GM12878 (cell line): ENCODE measurements at regions not wholly inside any gene's neighbourhood (a gene's known extent, or its start where the extent isn't known, plus 50 kb on each side); places are given as distances from the start of the nearest gene placed in this dataset.

Experiments
- ATAC-seq: fragments of 200-7000 bp; cut with Tn5 transposase; 3 replicates; pipeline ENCODE4 v1.9.1; 2020; ENCODE audit warnings: mild to moderate bottlenecking, moderate library complexity
- BruUV-seq: library from RNA; stranded (reverse); fragments of 400-500 nt; replicated peaks from 2 replicates; lab custom pipeline; 2021; lab: Mats Ljungman, UMichigan
- CTCF ChIA-PET: fragments of 300-600 bp; sonication (Branson Sonifier 250); formaldehyde crosslinking; extraction: SDS; loops from one replicate; lab custom pipeline; 2021; ENCODE audit warnings: inconsistent platforms; lab: Yijun Ruan, JAX
- POLR2A ChIA-PET: fragments of 350-600 bp; formaldehyde crosslinking; extraction: SDS; loops from one replicate; lab custom pipeline; 2021; ENCODE audit warnings: inconsistent platforms; lab: Charles Lee
- RAD21 ChIA-PET: fragments of 300-600 bp; sonication (Branson Sonifier 250); formaldehyde crosslinking; loops from one replicate; lab custom pipeline; 2023; ENCODE audit warnings: antibody characterized with exemption; ENCODE audit not compliant: unreplicated experiment; lab: Charles Lee
- SMC1A ChIA-PET: fragments of 300-600 bp; sonication (Branson Sonifier 250); formaldehyde crosslinking; loops from one replicate; lab custom pipeline; 2023; ENCODE audit not compliant: unreplicated experiment, uncharacterized antibody; lab: Charles Lee
- DNase-seq: peaks from one replicate; pipeline ENCODE4 v3.0.0-alpha.2; 2011; ENCODE audit warnings: low read depth, low spot score
- FAIRE-seq: peaks from 3 replicates; lab custom pipeline; 2011; peaks lifted over from hg19 to GRCh38; lab: Jason Lieb, UNC
- H2AFZ ChIP-seq: 2 replicates; pipeline ENCODE4 v1.6.0; 2011; ENCODE audit warnings: low read depth, low read length, control low read depth; ENCODE audit not compliant: control insufficient read depth
- H3K27ac ChIP-seq: 2 replicates; pipeline ENCODE4 v1.5.1; 2011; ENCODE audit warnings: control low read depth; ENCODE audit not compliant: control insufficient read depth, insufficient read depth
- H3K27me3 ChIP-seq, 2 experiments: replicated peaks in 1 of 2; 2 replicates each; pipeline versions ENCODE4 v1.6.0 to v1.6.1; 2011; ENCODE audit warnings: low read length in 1 of 2; ENCODE audit not compliant: control insufficient read depth in 2 of 2, insufficient read depth in 2 of 2
- H3K36me3 ChIP-seq, 2 experiments: 2 replicates each; pipeline ENCODE4 v1.5.1; 2011; ENCODE audit warnings: low read length in 1 of 2; ENCODE audit not compliant: control insufficient read depth in 2 of 2, insufficient read depth in 2 of 2
- H3K4me1 ChIP-seq: 2 replicates; pipeline ENCODE4 v1.6.1; 2011; ENCODE audit warnings: mild to moderate bottlenecking, low read length, moderate library complexity, mixed read lengths; ENCODE audit not compliant: control insufficient read depth, insufficient read depth
- H3K4me2 ChIP-seq: 2 replicates; pipeline ENCODE4 v1.6.0; 2011; ENCODE audit warnings: control low read depth; ENCODE audit not compliant: control insufficient read depth, insufficient read depth
- H3K4me3 ChIP-seq: fragments of 200-600 bp; sonication (generic); 2 replicates; pipeline ENCODE4 v1.5.1; 2016
- H3K79me2 ChIP-seq: 2 replicates; pipeline ENCODE4 v1.6.0; 2011; ENCODE audit warnings: low read length; ENCODE audit not compliant: control insufficient read depth, insufficient read depth
- H3K9ac ChIP-seq: 2 replicates; pipeline ENCODE4 v1.8.0; 2011; ENCODE audit warnings: low read length, control low read depth, mixed read lengths; ENCODE audit not compliant: control insufficient read depth, insufficient read depth
- H3K9me3 ChIP-seq: replicated peaks from 3 replicates; pipeline ENCODE4 v1.5.1; 2011; ENCODE audit warnings: mild to moderate bottlenecking, low read length; ENCODE audit not compliant: control insufficient read depth, insufficient read depth
- H4K20me1 ChIP-seq: 2 replicates; pipeline ENCODE4 v1.6.0; 2011; ENCODE audit not compliant: control insufficient read depth, insufficient read depth
- BHLHE40 ChIP-seq, 2 experiments: fragments of 450-650 bp in 1 of 2; IDR thresholded peaks; 2 replicates each; pipeline ENCODE4 v1.6.1; 2011 to 2017; ENCODE audit warnings: low read depth in 2 of 2, borderline replicate concordance in 1 of 2, improper control_type of control experiment in 1 of 2, low read length in 1 of 2, mild to moderate bottlenecking in 1 of 2
- CBX5 ChIP-seq: sonication (generic); IDR thresholded peaks from 2 replicates; pipeline ENCODE4 v1.6.1; 2016; ENCODE audit warnings: low read depth, moderate library complexity, mild to moderate bottlenecking, inconsistent platforms
- CHD1 ChIP-seq: IDR thresholded peaks from 2 replicates; pipeline ENCODE4 v1.6.1; 2012; ENCODE audit warnings: low read depth, low read length, improper control_type of control experiment
- ESRRA ChIP-seq: IDR thresholded peaks from 2 replicates; pipeline ENCODE4 v1.6.1; 2012; ENCODE audit warnings: mild to moderate bottlenecking, low read length, improper control_type of control experiment
- FOS ChIP-seq: IDR thresholded peaks from 3 replicates; pipeline ENCODE4 v1.6.1; 2011; ENCODE audit warnings: borderline replicate concordance; ENCODE audit not compliant: insufficient read length; ENCODE audit errors: extremely low read depth
- FOXM1 ChIP-seq: IDR thresholded peaks from 2 replicates; pipeline ENCODE4 v1.6.1; 2012; ENCODE audit warnings: low read depth, mild to moderate bottlenecking, inconsistent platforms, low read length, moderate library complexity
- LARP7 ChIP-seq: fragments of 450-650 bp; IDR thresholded peaks from 2 replicates; pipeline ENCODE4 v1.6.1; 2017; ENCODE audit warnings: mild to moderate bottlenecking
- NR2F1 ChIP-seq: fragments of 450-650 bp; conservative IDR thresholded peaks from 2 replicates; pipeline ENCODE4 v1.6.1; 2017; ENCODE audit warnings: mild to moderate bottlenecking
- PAX8 ChIP-seq: fragments of 450-650 bp; IDR thresholded peaks from 2 replicates; pipeline ENCODE4 v1.6.1; 2017; ENCODE audit warnings: mild to moderate bottlenecking, moderate library complexity
- PBX3 ChIP-seq: IDR thresholded peaks from 2 replicates; pipeline ENCODE4 v1.6.1; 2011; ENCODE audit warnings: mild to moderate bottlenecking, low read depth, low read length, moderate library complexity; ENCODE audit not compliant: insufficient replicate concordance
- SRF ChIP-seq, 2 experiments: IDR thresholded peaks; 2 replicates each; pipeline ENCODE4 v1.6.1; 2011; ENCODE audit warnings: low read depth in 2 of 2, low read length in 2 of 2, mild to moderate bottlenecking in 1 of 2, moderate library complexity in 1 of 2
- SUZ12 ChIP-seq: fragments of 200-600 bp; sonication (generic); IDR thresholded peaks from one replicate; pipeline ENCODE4 v1.6.1; 2018; ENCODE audit warnings: antibody characterized with exemption, mild to moderate bottlenecking; ENCODE audit not compliant: unreplicated experiment
- TAF1 ChIP-seq: IDR thresholded peaks from 2 replicates; pipeline ENCODE4 v1.6.1; 2011; ENCODE audit warnings: mild to moderate bottlenecking, low read depth, low read length, borderline replicate concordance
- TCF12 ChIP-seq: IDR thresholded peaks from 2 replicates; pipeline ENCODE4 v1.6.1; 2011; ENCODE audit warnings: low read depth, mild to moderate bottlenecking, low read length
- WGBS: methylation state at CpG from one replicate; pipeline ENCODE4 v1.1.6; 2016; ENCODE audit warnings: low lambda C conversion rate; ENCODE audit not compliant: insufficient replicate concordance, insufficient coverage; ENCODE audit errors: missing lambda C conversion rate; 5-methylcytosine and 5-hydroxymethylcytosine counted together
- in situ Hi-C: fragments of 300-500 bp; cut with MboI; formaldehyde crosslinking; loops from 9 replicates; pipeline ENCODE4 v1.14.3; 2018; ENCODE audit warnings: mixed read lengths
- intact Hi-C: fragments of 100-400 bp; cut with micrococcal nuclease; formaldehyde crosslinking; loops from one replicate; pipeline ENCODE4 v1.14.2; 2022; ENCODE audit not compliant: unreplicated experiment
- TF ChIP-seq, protein P1 (sequence below): IDR thresholded peaks from 2 replicates; pipeline ENCODE4 v1.6.1; 2012; ENCODE audit warnings: low read depth, low read length, improper control_type of control experiment
- TF ChIP-seq, protein P2 (sequence below): IDR thresholded peaks from 2 replicates; pipeline ENCODE4 v1.6.1; 2012; ENCODE audit warnings: low read depth, low read length, improper control_type of control experiment

DNA sequence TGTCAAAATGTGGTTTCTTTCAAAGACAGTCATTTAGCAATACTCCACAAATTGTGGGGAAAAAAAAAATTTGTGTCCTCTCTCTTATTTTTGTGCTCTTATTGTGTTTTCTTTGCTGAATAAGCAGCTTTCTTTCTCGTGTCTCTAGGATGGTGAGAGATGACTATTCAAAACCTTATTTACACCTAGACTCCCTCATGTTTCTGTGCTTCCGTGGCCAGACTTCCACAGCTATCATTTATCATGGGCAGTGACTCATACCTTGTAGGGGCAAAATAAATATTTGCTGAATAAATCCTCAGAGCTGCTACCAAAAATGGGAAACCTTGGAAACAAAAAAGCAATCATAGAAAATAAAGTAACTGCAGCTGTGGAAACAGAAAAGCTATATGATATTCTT lies 204.9 kb upstream of the MIR17HG start (continued):
- TF ChIP-seq SRF (IDR thresholded peaks at IDR 0.05; ENCODE audit: low read depth in 2 of 2, low read length in 2 of 2) = no peak
- TF ChIP-seq PBX3 = no peak
- TF ChIP-seq BHLHE40 (IDR thresholded peaks at IDR 0.05; ENCODE audit: borderline replicate concordance in 1 of 2, low read depth in 2 of 2, low read length in 1 of 2) = no peak
- no peak for TF ChIP-seq CBX5
- no peak for TF ChIP-seq PAX8
- TF ChIP-seq, protein P1, sequence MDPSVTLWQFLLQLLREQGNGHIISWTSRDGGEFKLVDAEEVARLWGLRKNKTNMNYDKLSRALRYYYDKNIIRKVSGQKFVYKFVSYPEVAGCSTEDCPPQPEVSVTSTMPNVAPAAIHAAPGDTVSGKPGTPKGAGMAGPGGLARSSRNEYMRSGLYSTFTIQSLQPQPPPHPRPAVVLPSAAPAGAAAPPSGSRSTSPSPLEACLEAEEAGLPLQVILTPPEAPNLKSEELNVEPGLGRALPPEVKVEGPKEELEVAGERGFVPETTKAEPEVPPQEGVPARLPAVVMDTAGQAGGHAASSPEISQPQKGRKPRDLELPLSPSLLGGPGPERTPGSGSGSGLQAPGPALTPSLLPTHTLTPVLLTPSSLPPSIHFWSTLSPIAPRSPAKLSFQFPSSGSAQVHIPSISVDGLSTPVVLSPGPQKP = no peak
- TF ChIP-seq ESRRA = no peak
- TF ChIP-seq, all 136 proteins: peak for 0

- H3K36me3 ChIP-seq = no peaks in the 10 kb centered on the region
- intact Hi-C loops = no loop called here
- FAIRE-seq (no peak), DNase-seq (no peak), ATAC-seq (no peak)
- SMC1A ChIA-PET = interaction anchor here (1.5 to 2.1 kb wide), 2 partner anchors 9 to 12 kb away, joined by 7 to 8 read pairs; no protein-coding TSS in a partner anchor
- no TSS peak for BruUV-seq
- no peak overlapping the region for H3K4me3 ChIP-seq
- H3K9ac ChIP-seq = no peak overlapping the region
- in situ Hi-C loops = no loop called here
- RAD21 ChIA-PET = interaction anchor here (1.0 to 1.1 kb wide), 2 partner anchors 9 to 14 kb away, joined by 3 read pairs; no protein-coding TSS in a partner anchor
- 22% methylated on average over 2 of the region's 2 CpGs for WGBS
- H3K4me2 ChIP-seq = no peak overlapping the region
- H3K79me2 ChIP-seq = no peaks in the 10 kb centered on the region
- POLR2A ChIA-PET = no interaction called here
- H4K20me1 ChIP-seq = no peaks in the 10 kb centered on the region
- H3K9me3 ChIP-seq = no peaks in the 10 kb centered on the region
- no peaks in the 10 kb centered on the region for H3K27me3 ChIP-seq
- TF ChIP-seq TAF1 = no peak
- no peak for TF ChIP-seq NR2F1
- no peak for TF ChIP-seq FOXM1
- TF ChIP-seq LARP7 = no peak
- no peak for TF ChIP-seq TCF12
- no peak for TF ChIP-seq FOS
- TF ChIP-seq, protein P2, sequence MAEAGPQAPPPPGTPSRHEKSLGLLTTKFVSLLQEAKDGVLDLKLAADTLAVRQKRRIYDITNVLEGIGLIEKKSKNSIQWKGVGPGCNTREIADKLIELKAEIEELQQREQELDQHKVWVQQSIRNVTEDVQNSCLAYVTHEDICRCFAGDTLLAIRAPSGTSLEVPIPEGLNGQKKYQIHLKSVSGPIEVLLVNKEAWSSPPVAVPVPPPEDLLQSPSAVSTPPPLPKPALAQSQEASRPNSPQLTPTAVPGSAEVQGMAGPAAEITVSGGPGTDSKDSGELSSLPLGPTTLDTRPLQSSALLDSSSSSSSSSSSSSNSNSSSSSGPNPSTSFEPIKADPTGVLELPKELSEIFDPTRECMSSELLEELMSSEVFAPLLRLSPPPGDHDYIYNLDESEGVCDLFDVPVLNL = no peak
- TF ChIP-seq SUZ12 = no peak
- no peak for TF ChIP-seq CHD1
- CTCF ChIA-PET = interaction anchor here (0.5 to 1.2 kb wide), 2 partner anchors 9 kb away, joined by 3 to 4 read pairs; no protein-coding TSS in a partner anchor
- H3K4me1 ChIP-seq = no peaks in the 10 kb centered on the region
- H3K27ac ChIP-seq = no peak overlapping the region
- H2AFZ ChIP-seq = no peak overlapping the region
Measured at GRCh38 chr13:91144054-91144453, 203.4 kb upstream of the MIR17HG start.
